Suppressor macrophage treated with lipopolysaccharide for 4 hours (primary cell): ENCODE measurements at regions not wholly inside any gene's neighbourhood (a gene's known extent, or its start where the extent isn't known, plus 50 kb on each side); places are given as distances from the start of the nearest gene placed in this dataset.
"Not testable (repeated sequence)": the region's sequence is repeated elsewhere in the genome, so short reads cannot be mapped to it uniquely, and the experiment has no call there.

Experiments used
- DNase-seq: peaks from one replicate; pipeline ENCODE4 v3.0.0-alpha.2; 2020

- DNase-seq, result no peak
Measured at GRCh38 chr7:156511426-156511825, 129.1 kb upstream of the RNF32 start.

- no peak for DNase-seq
Measured at GRCh38 chr7:156510966-156511365, 129.6 kb upstream of the RNF32 start.

GRCh38 chr7:156509216-156509615, 131.4 kb upstream of the RNF32 start:
- DNase-seq, result no peak

- DNase-seq, result no peak
Measured at GRCh38 chr7:156505876-156506275, 134.7 kb upstream of the RNF32 start.

GRCh38 chr7:156504687-156505545, 135.7 kb upstream of the RNF32 start:
- DNase-seq, result no peak

- no peak for DNase-seq
Measured at GRCh38 chr7:156504006-156504405, 136.6 kb upstream of the RNF32 start.

GRCh38 chr7:156503196-156503595, 137.4 kb upstream of the RNF32 start:
- DNase-seq, result no peak

GRCh38 chr7:156501815-156502214, 138.8 kb upstream of the RNF32 start:
- DNase-seq, result not testable (repeated sequence)

GRCh38 chr7:156499247-156499881, 141.2 kb upstream of the RNF32 start:
- no peak for DNase-seq

GRCh38 chr7:156497776-156498509, 142.6 kb upstream of the RNF32 start:
- DNase-seq, result no peak

- no peak for DNase-seq
Measured at GRCh38 chr7:156496865-156497264, 143.7 kb upstream of the RNF32 start.

GRCh38 chr7:156496363-156496769, 144.2 kb upstream of the RNF32 start:
- DNase-seq, result no peak

- DNase-seq, result no peak
Measured at GRCh38 chr7:156494960-156495359, 145.6 kb upstream of the RNF32 start.

GRCh38 chr7:156493942-156494341, 146.6 kb upstream of the RNF32 start:
- no peak for DNase-seq

GRCh38 chr7:156492170-156492569, 148.4 kb upstream of the RNF32 start:
- DNase-seq, result no peak

- no peak for DNase-seq
Measured at GRCh38 chr7:156491435-156491834, 149.1 kb upstream of the RNF32 start.

GRCh38 chr7:156490021-156490800, 150.4 kb upstream of the RNF32 start:
- DNase-seq, result no peak

- no peak for DNase-seq
Measured at GRCh38 chr7:156487811-156488533, 152.6 kb upstream of the RNF32 start.

GRCh38 chr7:156480671-156481070, 159.9 kb upstream of the RNF32 start:
- no peak for DNase-seq

GRCh38 chr7:156479596-156479995, 161.0 kb upstream of the RNF32 start:
- no peak for DNase-seq

GRCh38 chr7:156478486-156478885, 162.1 kb upstream of the RNF32 start:
- no peak for DNase-seq

- DNase-seq, result no peak
Measured at GRCh38 chr7:156475666-156476065, 164.9 kb upstream of the RNF32 start.
